ENCODE measurements at regions not wholly inside any gene's neighbourhood (a gene's known extent, or its start where the extent isn't known, plus 50 kb on each side); places are given as distances from the start of the nearest gene placed in this dataset.
A peak's percentile ranks its signal among the peaks of the same experiment; 100 is the strongest.

- Histone ChIP-seq H3K36me3 (ENCODE audit: control insufficient read depth, insufficient read depth, low read length) (no peaks in the 10 kb centered on the region), H3K9me3 (ENCODE audit: control insufficient read depth, low read length) (no peaks in the 10 kb centered on the region), H3K4me3 (ENCODE audit: low read depth, low read length) (no peak overlapping the region), H3K9ac (no peak overlapping the region), H2AFZ (no peak overlapping the region), H3K4me1 (no peaks in the 10 kb centered on the region), H3K27me3 (ENCODE audit: control insufficient read depth, insufficient read depth, low read length) (no peaks in the 10 kb centered on the region), H3K4me2 (ENCODE audit: low read length) (no peak overlapping the region), H3K27ac (no peak overlapping the region), H3K79me2 (no peaks in the 10 kb centered on the region)
- no peak for TF ChIP-seq CTCF (IDR thresholded peaks at IDR 0.05)
These were observed 162.5 kb downstream of the CD83 start for GRCh38 chr6:14280006-14280510.

GRCh38 chr6:14280766-14281293, 163.3 kb downstream of the CD83 start:
- no peaks in the 10 kb centered on the region for H3K27me3 ChIP-seq (ENCODE audit: control insufficient read depth, insufficient read depth, low read length)
- no peaks in the 10 kb centered on the region for H3K9me3 ChIP-seq (ENCODE audit: control insufficient read depth, low read length)
- no peak overlapping the region for H3K27ac ChIP-seq
- H3K36me3 ChIP-seq (ENCODE audit: control insufficient read depth, insufficient read depth, low read length), result no peaks in the 10 kb centered on the region
- H3K4me1 ChIP-seq, result no peaks in the 10 kb centered on the region
- H3K4me2 ChIP-seq (ENCODE audit: low read length), result no peak overlapping the region
- no peak overlapping the region for H3K9ac ChIP-seq
- H3K79me2 ChIP-seq, result no peaks in the 10 kb centered on the region
- peak; percentile 6 for TF ChIP-seq CTCF (IDR thresholded peaks at IDR 0.05)
- no peak overlapping the region for H3K4me3 ChIP-seq (ENCODE audit: low read depth, low read length)
- H2AFZ ChIP-seq, result no peak overlapping the region

GRCh38 chr6:14281811-14282660, 164.5 kb downstream of the CD83 start:
- Histone ChIP-seq H3K27ac (no peak overlapping the region), H3K4me2 (ENCODE audit: low read length) (no peak overlapping the region), H3K4me1 (no peaks in the 10 kb centered on the region), H3K27me3 (ENCODE audit: control insufficient read depth, insufficient read depth, low read length) (no peaks in the 10 kb centered on the region), H3K9me3 (ENCODE audit: control insufficient read depth, low read length) (no peaks in the 10 kb centered on the region), H3K9ac (no peak overlapping the region), H2AFZ (no peak overlapping the region), H3K4me3 (ENCODE audit: low read depth, low read length) (no peak overlapping the region), H3K79me2 (no peaks in the 10 kb centered on the region), H3K36me3 (ENCODE audit: control insufficient read depth, insufficient read depth, low read length) (no peaks in the 10 kb centered on the region)
- no peak for TF ChIP-seq CTCF (IDR thresholded peaks at IDR 0.05)

- Histone ChIP-seq H3K27ac (no peak overlapping the region), H2AFZ (no peak overlapping the region), H3K4me3 (ENCODE audit: low read depth, low read length) (no peak overlapping the region), H3K79me2 (no peaks in the 10 kb centered on the region), H3K9ac (no peak overlapping the region), H3K4me1 (no peaks in the 10 kb centered on the region), H3K4me2 (ENCODE audit: low read length) (no peak overlapping the region), H3K36me3 (ENCODE audit: control insufficient read depth, insufficient read depth, low read length) (no peaks in the 10 kb centered on the region), H3K9me3 (ENCODE audit: control insufficient read depth, low read length) (no peaks in the 10 kb centered on the region), H3K27me3 (ENCODE audit: control insufficient read depth, insufficient read depth, low read length) (no peaks in the 10 kb centered on the region)
- TF ChIP-seq CTCF (IDR thresholded peaks at IDR 0.05), result no peak
These were observed 165.4 kb downstream of the CD83 start for GRCh38 chr6:14282854-14283505.

Measured in parathyroid adenoma (tissue), 2 donors.